ENCODE measurements at regions not wholly inside any gene's neighbourhood (a gene's known extent, or its start where the extent isn't known, plus 50 kb on each side); places are given as distances from the start of the nearest gene placed in this dataset.

- DNase-seq (ENCODE audit: low spot score), result no peak
- H3K9me3 Mint-ChIP-seq, result no peaks in the 10 kb centered on the region
- ATAC-seq, result no peak
- H3K27me3 Mint-ChIP-seq, result no peaks in the 10 kb centered on the region
- H3K27ac Mint-ChIP-seq, result no peak overlapping the region
- no peaks in the 10 kb centered on the region for H3K4me1 Mint-ChIP-seq (ENCODE audit: low read depth in 2 of 2)
- H3K4me3 Mint-ChIP-seq, result no peak overlapping the region
- H3K36me3 Mint-ChIP-seq, result no peaks in the 10 kb centered on the region
These were observed 438.5 kb downstream of the DYNC2H1 start for GRCh38 chr11:103547691-103548090.

- ATAC-seq (no peak), DNase-seq (ENCODE audit: low spot score) (no peak)
- Mint-ChIP-seq H3K36me3 (no peaks in the 10 kb centered on the region), H3K27me3 (no peaks in the 10 kb centered on the region), H3K9me3 (no peaks in the 10 kb centered on the region), H3K27ac (no peak overlapping the region), H3K4me3 (no peak overlapping the region), H3K4me1 (ENCODE audit: low read depth in 2 of 2) (no peaks in the 10 kb centered on the region)
These were observed 439.6 kb downstream of the DYNC2H1 start for GRCh38 chr11:103548838-103549237.

DNA sequence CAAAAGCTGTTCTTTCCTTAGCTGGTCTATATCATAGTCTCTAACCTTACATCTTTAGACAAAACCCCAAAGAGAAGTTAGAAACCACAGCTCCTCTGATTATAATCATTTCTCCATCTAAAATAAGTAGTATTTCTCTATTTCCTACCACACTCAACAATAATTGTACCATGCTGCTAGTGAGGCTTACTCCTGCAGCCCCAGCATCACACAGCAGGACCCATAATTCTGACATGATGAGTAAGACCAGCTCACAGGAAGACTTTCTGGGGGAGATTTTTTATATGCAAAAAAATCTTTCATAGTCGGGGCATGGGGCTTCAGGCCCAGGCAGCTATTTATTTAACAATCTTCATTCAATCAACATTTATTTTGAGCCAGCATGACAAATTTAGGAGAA lies 441.6 kb downstream of the DYNC2H1 start:
- Mint-ChIP-seq H3K27ac (no peak overlapping the region), H3K9me3 (no peaks in the 10 kb centered on the region)

GRCh38 chr11:103552086-103552485 lies 442.9 kb downstream of the DYNC2H1 start:
- ATAC-seq (no peak), DNase-seq (ENCODE audit: low spot score) (no peak)
- Mint-ChIP-seq H3K9me3 (no peaks in the 10 kb centered on the region), H3K4me3 (no peak overlapping the region), H3K4me1 (ENCODE audit: low read depth in 2 of 2) (no peaks in the 10 kb centered on the region), H3K27me3 (no peaks in the 10 kb centered on the region), H3K27ac (no peak overlapping the region), H3K36me3 (no peaks in the 10 kb centered on the region)

More for the DNA sequence above, 441.6 kb downstream of the DYNC2H1 start:
- no peaks in the 10 kb centered on the region for H3K27me3 Mint-ChIP-seq
- H3K4me1 Mint-ChIP-seq (ENCODE audit: low read depth in 2 of 2), result no peaks in the 10 kb centered on the region
- ATAC-seq (no peak), DNase-seq (ENCODE audit: low spot score) (no peak)
- H3K4me3 Mint-ChIP-seq, result no peak overlapping the region
- no peaks in the 10 kb centered on the region for H3K36me3 Mint-ChIP-seq

GRCh38 chr11:103556171-103556570 lies 446.9 kb downstream of the DYNC2H1 start:
- Mint-ChIP-seq H3K27me3 (peaks cover 0 to 7% of the 10 kb centered on the region in 2 donors), H3K9me3 (no peaks in the 10 kb centered on the region), H3K27ac (no peak overlapping the region), H3K4me1 (ENCODE audit: low read depth in 2 of 2) (no peaks in the 10 kb centered on the region), H3K4me3 (no peak overlapping the region), H3K36me3 (no peaks in the 10 kb centered on the region)
- DNase-seq (ENCODE audit: low spot score) (no peak), ATAC-seq (no peak)

GRCh38 chr11:103566116-103566515 lies 456.9 kb downstream of the DYNC2H1 start:
- Mint-ChIP-seq H3K4me3 (no peak overlapping the region), H3K4me1 (ENCODE audit: low read depth in 2 of 2) (no peaks in the 10 kb centered on the region), H3K27ac (no peak overlapping the region), H3K9me3 (peaks cover 5% of the 10 kb centered on the region), H3K36me3 (no peaks in the 10 kb centered on the region), H3K27me3 (peaks cover 0 to 6% of the 10 kb centered on the region in 2 donors)
- DNase-seq (ENCODE audit: low spot score) (no peak), ATAC-seq (no peak)

DNA sequence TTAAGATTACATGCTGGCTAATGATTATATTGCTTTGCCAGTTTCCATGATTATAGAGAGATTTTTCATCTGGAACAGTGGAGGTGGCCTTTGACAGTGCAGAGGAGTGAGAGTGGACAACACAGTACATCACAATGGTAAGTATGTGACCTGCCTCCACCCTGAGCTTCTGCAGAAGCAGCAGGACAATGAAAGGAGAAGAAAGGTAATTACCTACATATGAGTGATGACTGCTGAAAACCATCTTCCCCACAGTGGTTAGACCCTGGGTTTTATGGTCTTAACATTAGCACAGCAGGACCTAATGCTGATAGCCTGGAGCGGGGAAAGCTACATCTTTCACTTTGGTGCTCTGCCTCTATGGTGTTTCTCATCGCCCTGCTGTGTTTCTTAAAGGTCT lies 454.7 kb upstream of the DDI1 start:
- DNase-seq (ENCODE audit: low spot score), result no peak
- no peak for ATAC-seq
- H3K36me3 Mint-ChIP-seq, result peaks cover 4% of the 10 kb centered on the region
- no peaks in the 10 kb centered on the region for H3K4me1 Mint-ChIP-seq (ENCODE audit: low read depth in 2 of 2)
- peaks cover 5% of the 10 kb centered on the region for H3K9me3 Mint-ChIP-seq
- peaks cover 0 to 4% of the 10 kb centered on the region in 2 donors for H3K27me3 Mint-ChIP-seq
- no peak overlapping the region for H3K27ac Mint-ChIP-seq
- no peak overlapping the region for H3K4me3 Mint-ChIP-seq

GRCh38 chr11:103582351-103582909 lies 454.0 kb upstream of the DDI1 start:
- Mint-ChIP-seq H3K4me1 (ENCODE audit: low read depth in 2 of 2) (no peaks in the 10 kb centered on the region), H3K27me3 (peaks cover 0 to 4% of the 10 kb centered on the region in 2 donors), H3K9me3 (peaks cover 7% of the 10 kb centered on the region), H3K27ac (no peak overlapping the region), H3K36me3 (peaks cover 4% of the 10 kb centered on the region), H3K4me3 (no peak overlapping the region)
- DNase-seq (ENCODE audit: low spot score) (no peak), ATAC-seq (no peak)

GRCh38 chr11:103584021-103584420 lies 452.4 kb upstream of the DDI1 start:
- no peaks in the 10 kb centered on the region for H3K4me1 Mint-ChIP-seq (ENCODE audit: low read depth in 2 of 2)
- H3K9me3 Mint-ChIP-seq, result peaks cover 7% of the 10 kb centered on the region
- peaks cover 2 to 4% of the 10 kb centered on the region in 2 donors for H3K27me3 Mint-ChIP-seq
- DNase-seq (ENCODE audit: low spot score) (no peak), ATAC-seq (no peak)
- H3K4me3 Mint-ChIP-seq, result no peak overlapping the region
- H3K27ac Mint-ChIP-seq, result no peak overlapping the region
- H3K36me3 Mint-ChIP-seq, result peaks cover 4% of the 10 kb centered on the region

DNA sequence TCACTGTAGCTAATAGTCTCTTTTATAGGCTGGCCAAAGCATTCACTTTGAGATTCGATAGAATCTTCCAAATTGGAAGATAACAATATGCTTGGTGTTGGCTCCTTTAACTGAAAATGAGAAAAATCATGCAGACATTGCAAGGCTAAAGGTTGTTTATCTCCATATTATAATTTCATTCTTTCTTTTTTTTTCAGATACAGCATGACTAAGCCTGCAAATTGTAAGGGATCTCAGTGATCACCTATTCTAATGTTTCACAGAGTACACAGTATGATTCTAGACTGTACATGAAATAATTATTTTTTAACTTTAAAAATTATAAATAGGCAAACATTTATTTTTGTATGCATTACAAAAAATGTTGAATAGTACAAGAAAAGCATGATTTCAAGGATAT lies 451.7 kb upstream of the DDI1 start:
- no peak overlapping the region for H3K27ac Mint-ChIP-seq
- H3K4me1 Mint-ChIP-seq (ENCODE audit: low read depth in 2 of 2), result no peaks in the 10 kb centered on the region
- no peak for ATAC-seq
- no peak overlapping the region for H3K4me3 Mint-ChIP-seq
- peaks cover 2 to 4% of the 10 kb centered on the region in 2 donors for H3K27me3 Mint-ChIP-seq
- peaks cover 7% of the 10 kb centered on the region for H3K9me3 Mint-ChIP-seq
- H3K36me3 Mint-ChIP-seq, result peaks cover 4% of the 10 kb centered on the region
- DNase-seq (ENCODE audit: low spot score), result no peak

GRCh38 chr11:103585401-103585800 lies 451.0 kb upstream of the DDI1 start:
- Mint-ChIP-seq H3K9me3 (peaks cover 2% of the 10 kb centered on the region), H3K4me1 (ENCODE audit: low read depth in 2 of 2) (no peaks in the 10 kb centered on the region), H3K4me3 (no peak overlapping the region), H3K36me3 (peaks cover 4% of the 10 kb centered on the region), H3K27me3 (peaks cover 2 to 4% of the 10 kb centered on the region in 2 donors), H3K27ac (no peak overlapping the region)
- DNase-seq (ENCODE audit: low spot score) (no peak), ATAC-seq (no peak)

GRCh38 chr11:103585911-103586310 lies 450.5 kb upstream of the DDI1 start:
- Mint-ChIP-seq H3K4me3 (no peak overlapping the region), H3K4me1 (ENCODE audit: low read depth in 2 of 2) (no peaks in the 10 kb centered on the region), H3K27me3 (peaks cover 2 to 4% of the 10 kb centered on the region in 2 donors), H3K36me3 (peaks cover 4% of the 10 kb centered on the region), H3K27ac (no peak overlapping the region), H3K9me3 (peaks cover 2% of the 10 kb centered on the region)
- no peak for ATAC-seq
- no peak for DNase-seq (ENCODE audit: low spot score)

DNA sequence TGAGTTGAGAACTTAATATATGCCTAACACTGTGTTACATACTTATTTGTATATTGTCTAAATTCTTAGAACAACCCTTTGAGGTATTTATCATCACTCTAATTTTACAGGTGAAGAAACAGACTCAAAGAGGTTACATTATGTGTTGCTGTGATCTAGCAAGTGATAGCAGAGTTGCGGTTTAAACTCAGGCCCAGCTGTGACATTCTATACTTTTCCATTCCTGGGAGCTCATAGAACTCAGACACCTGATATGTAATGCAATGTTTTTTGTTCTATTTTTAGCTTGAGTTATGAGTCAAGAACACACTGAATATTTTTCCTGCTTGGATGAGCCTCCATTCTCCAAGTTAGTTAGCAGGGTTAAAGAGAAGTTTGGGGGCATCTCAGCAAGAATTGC lies 449.7 kb upstream of the DDI1 start:
- peaks cover 4% of the 10 kb centered on the region for H3K36me3 Mint-ChIP-seq
- ATAC-seq, result no peak

DNA sequence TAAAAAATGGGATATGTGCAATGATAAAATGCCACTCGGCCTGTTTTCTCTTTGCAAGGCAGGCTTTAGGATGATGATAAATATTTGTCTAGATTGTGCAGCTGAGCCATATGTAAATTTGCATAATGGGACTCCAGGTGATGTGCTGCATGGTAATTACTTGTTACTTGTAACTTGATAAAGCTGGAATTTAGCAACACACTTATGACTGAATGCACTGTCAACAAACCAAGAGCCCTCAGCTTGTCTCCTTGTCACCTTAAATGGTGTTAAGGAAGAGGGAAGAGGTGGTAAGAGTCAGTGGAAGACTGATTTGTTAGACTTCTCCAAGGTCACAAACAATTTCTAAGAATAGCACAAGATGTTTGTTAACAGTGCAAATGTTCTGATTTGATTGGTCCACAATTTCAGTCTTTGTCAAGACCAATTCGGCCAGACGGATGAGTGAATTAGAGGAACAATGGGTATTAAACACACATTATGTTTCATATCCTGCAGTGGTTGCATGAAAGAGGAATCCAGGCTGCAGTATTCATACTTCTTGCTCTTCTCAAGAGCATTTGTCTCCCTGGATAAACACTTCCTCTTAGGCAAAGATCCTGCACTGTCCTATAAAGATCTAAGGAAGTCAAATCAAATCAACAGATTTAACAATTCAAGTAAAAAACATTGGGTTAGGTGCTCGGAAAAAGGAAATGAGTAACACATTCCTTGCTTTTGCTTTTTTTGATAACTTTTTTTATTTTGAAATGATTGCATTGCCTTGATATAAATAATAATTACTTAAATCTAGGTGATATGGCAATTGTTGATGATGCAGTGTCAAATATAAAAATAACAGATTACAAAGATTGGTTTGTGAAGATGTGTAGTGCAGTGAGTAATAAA lies 448.3 kb upstream of the DDI1 start:
- Mint-ChIP-seq H3K27ac (no peak overlapping the region), H3K4me3 (no peak overlapping the region), H3K4me1 (ENCODE audit: low read depth in 2 of 2) (no peaks in the 10 kb centered on the region), H3K9me3 (peaks cover 2% of the 10 kb centered on the region), H3K27me3 (peaks cover 2 to 4% of the 10 kb centered on the region in 2 donors), H3K36me3 (peaks cover 4% of the 10 kb centered on the region)
- DNase-seq (ENCODE audit: low spot score), result no peak
- no peak for ATAC-seq

More for the DNA sequence above, 449.7 kb upstream of the DDI1 start:
- Mint-ChIP-seq H3K27me3 (peaks cover 2 to 4% of the 10 kb centered on the region in 2 donors), H3K27ac (no peak overlapping the region), H3K4me3 (no peak overlapping the region), H3K4me1 (ENCODE audit: low read depth in 2 of 2) (no peaks in the 10 kb centered on the region), H3K9me3 (peaks cover 2% of the 10 kb centered on the region)
- DNase-seq (ENCODE audit: low spot score), result no peak

Data from natural killer cell treated with Interleukin-12 subunit alpha and Interleukin-12 subunit beta and Interleukin-15 and Interleukin-18, amount 100 ng/mL, for 72 hours (primary cell).